GM12878 (cell line): ENCODE measurements at regions not wholly inside any gene's neighbourhood (a gene's known extent, or its start where the extent isn't known, plus 50 kb on each side); places are given as distances from the start of the nearest gene placed in this dataset.

Experiments used
- BHLHE40 ChIP-seq, 2 experiments: fragments of 450-650 bp in 1 of 2; IDR thresholded peaks; 2 replicates each; pipeline ENCODE4 v1.6.1; 2011 to 2017; ENCODE audit warnings: low read depth in 2 of 2, borderline replicate concordance in 1 of 2, improper control_type of control experiment in 1 of 2, low read length in 1 of 2, mild to moderate bottlenecking in 1 of 2
- CEBPB ChIP-seq, 2 experiments: fragments of 150-350 bp in 1 of 2; IDR thresholded peaks; 2 replicates each; pipeline ENCODE4 v1.6.1; 2012 to 2014; ENCODE audit warnings: low read depth in 2 of 2, low read length in 2 of 2, borderline replicate concordance in 1 of 2, inconsistent platforms in 1 of 2
- CREM ChIP-seq: IDR thresholded peaks from 2 replicates; pipeline ENCODE4 v1.6.1; 2014; ENCODE audit warnings: antibody characterized with exemption, low read depth
- EGR1 ChIP-seq, 2 experiments: IDR thresholded peaks; 1 replicate in 1 of 2; 2 replicates in 1 of 2; pipeline ENCODE4 v1.6.1; 2011 to 2012; ENCODE audit warnings: low read depth in 2 of 2, low read length in 2 of 2, borderline replicate concordance in 1 of 2, mild to moderate bottlenecking in 1 of 2, moderate library complexity in 1 of 2
- MEF2A ChIP-seq: IDR thresholded peaks from 2 replicates; pipeline ENCODE4 v1.6.1; 2011; ENCODE audit warnings: low read depth, mild to moderate bottlenecking, low read length, moderate library complexity; ENCODE audit not compliant: insufficient read depth
- MEF2B ChIP-seq: fragments of 450-650 bp; IDR thresholded peaks from 2 replicates; pipeline ENCODE4 v1.6.1; 2018; ENCODE audit warnings: mild to moderate bottlenecking, moderate library complexity; ENCODE audit not compliant: partially characterized antibody, poor library complexity, severe bottlenecking
- NKRF ChIP-seq: fragments of 450-650 bp; conservative IDR thresholded peaks from 2 replicates; pipeline ENCODE4 v1.6.1; 2017; ENCODE audit warnings: mild to moderate bottlenecking, moderate library complexity
- RELA ChIP-seq: fragments of 450-650 bp; IDR thresholded peaks from 2 replicates; pipeline ENCODE4 v1.8.0; 2014; ENCODE audit warnings: borderline replicate concordance; ENCODE audit not compliant: partially characterized antibody
- REST ChIP-seq: IDR thresholded peaks from 2 replicates; pipeline ENCODE4 v1.6.1; 2012; ENCODE audit warnings: mild to moderate bottlenecking, low read depth, low read length
- TARDBP ChIP-seq: IDR thresholded peaks from 2 replicates; pipeline ENCODE4 v1.6.1; 2016; ENCODE audit warnings: borderline replicate concordance
- USF1 ChIP-seq: IDR thresholded peaks from 2 replicates; pipeline ENCODE4 v1.6.1; 2011; ENCODE audit warnings: borderline replicate concordance, low read depth, mild to moderate bottlenecking, moderate library complexity, mixed read lengths, low read length; ENCODE audit not compliant: insufficient read depth; ENCODE audit errors: extremely low read length
- YBX1 ChIP-seq: fragments of 450-650 bp; IDR thresholded peaks from 2 replicates; pipeline ENCODE4 v1.6.1; 2016; ENCODE audit warnings: antibody characterized with exemption
- ZSCAN29 ChIP-seq: fragments of 450-650 bp; IDR thresholded peaks from 2 replicates; pipeline ENCODE4 v1.6.1; 2017; ENCODE audit warnings: mild to moderate bottlenecking, moderate library complexity
- TF ChIP-seq, protein P1 (sequence below): IDR thresholded peaks from 2 replicates; pipeline ENCODE4 v1.6.1; 2012; ENCODE audit warnings: low read depth, low read length, improper control_type of control experiment
- TF ChIP-seq, protein P2 (sequence below): fragments of 150-350 bp; IDR thresholded peaks from 2 replicates; pipeline ENCODE4 v1.6.1; 2016; ENCODE audit warnings: low read depth, low read length

- no peak for TF ChIP-seq CEBPB (IDR thresholded peaks at IDR 0.05; ENCODE audit: borderline replicate concordance in 1 of 2, low read depth in 2 of 2, low read length in 2 of 2)
- no peak for TF ChIP-seq RELA
- no peak for TF ChIP-seq YBX1
- TF ChIP-seq CREM, result no peak
- TF ChIP-seq TARDBP, result no peak
- no peak for TF ChIP-seq ZSCAN29
- TF ChIP-seq, protein P1, sequence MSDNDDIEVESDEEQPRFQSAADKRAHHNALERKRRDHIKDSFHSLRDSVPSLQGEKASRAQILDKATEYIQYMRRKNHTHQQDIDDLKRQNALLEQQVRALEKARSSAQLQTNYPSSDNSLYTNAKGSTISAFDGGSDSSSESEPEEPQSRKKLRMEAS, result no peak
- no peak for TF ChIP-seq EGR1 (IDR thresholded peaks at IDR 0.05; ENCODE audit: borderline replicate concordance in 1 of 2, low read depth in 2 of 2, low read length in 2 of 2)
- no peak for TF ChIP-seq MEF2B
- TF ChIP-seq, protein P2, sequence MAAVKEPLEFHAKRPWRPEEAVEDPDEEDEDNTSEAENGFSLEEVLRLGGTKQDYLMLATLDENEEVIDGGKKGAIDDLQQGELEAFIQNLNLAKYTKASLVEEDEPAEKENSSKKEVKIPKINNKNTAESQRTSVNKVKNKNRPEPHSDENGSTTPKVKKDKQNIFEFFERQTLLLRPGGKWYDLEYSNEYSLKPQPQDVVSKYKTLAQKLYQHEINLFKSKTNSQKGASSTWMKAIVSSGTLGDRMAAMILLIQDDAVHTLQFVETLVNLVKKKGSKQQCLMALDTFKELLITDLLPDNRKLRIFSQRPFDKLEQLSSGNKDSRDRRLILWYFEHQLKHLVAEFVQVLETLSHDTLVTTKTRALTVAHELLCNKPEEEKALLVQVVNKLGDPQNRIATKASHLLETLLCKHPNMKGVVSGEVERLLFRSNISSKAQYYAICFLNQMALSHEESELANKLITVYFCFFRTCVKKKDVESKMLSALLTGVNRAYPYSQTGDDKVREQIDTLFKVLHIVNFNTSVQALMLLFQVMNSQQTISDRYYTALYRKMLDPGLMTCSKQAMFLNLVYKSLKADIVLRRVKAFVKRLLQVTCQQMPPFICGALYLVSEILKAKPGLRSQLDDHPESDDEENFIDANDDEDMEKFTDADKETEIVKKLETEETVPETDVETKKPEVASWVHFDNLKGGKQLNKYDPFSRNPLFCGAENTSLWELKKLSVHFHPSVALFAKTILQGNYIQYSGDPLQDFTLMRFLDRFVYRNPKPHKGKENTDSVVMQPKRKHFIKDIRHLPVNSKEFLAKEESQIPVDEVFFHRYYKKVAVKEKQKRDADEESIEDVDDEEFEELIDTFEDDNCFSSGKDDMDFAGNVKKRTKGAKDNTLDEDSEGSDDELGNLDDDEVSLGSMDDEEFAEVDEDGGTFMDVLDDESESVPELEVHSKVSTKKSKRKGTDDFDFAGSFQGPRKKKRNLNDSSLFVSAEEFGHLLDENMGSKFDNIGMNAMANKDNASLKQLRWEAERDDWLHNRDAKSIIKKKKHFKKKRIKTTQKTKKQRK, result no peak
- TF ChIP-seq REST, result no peak
- TF ChIP-seq NKRF, result no peak
- no peak for TF ChIP-seq MEF2A
- no peak for TF ChIP-seq BHLHE40 (IDR thresholded peaks at IDR 0.05; ENCODE audit: borderline replicate concordance in 1 of 2, low read depth in 2 of 2, low read length in 1 of 2)
- no peak for TF ChIP-seq USF1
Observed at GRCh38 chr5:89972901-89973300, 436.7 kb downstream of the CETN3 start (continued).
